H1 (cell line): ENCODE measurements at regions not wholly inside any gene's neighbourhood (a gene's known extent, or its start where the extent isn't known, plus 50 kb on each side); places are given as distances from the start of the nearest gene placed in this dataset.

Experiments
- CTCF ChIA-PET: fragments of 300-600 bp; sonication (Branson Sonifier 250); formaldehyde crosslinking; loops from one replicate; lab custom pipeline; 2021; ENCODE audit not compliant: partially characterized antibody; lab: Charles Lee
- POLR2A ChIA-PET: fragments of 300-600 bp; sonication (Branson Sonifier 250); formaldehyde crosslinking; loops from one replicate; lab custom pipeline; 2021; ENCODE audit warnings: inconsistent platforms; ENCODE audit not compliant: partially characterized antibody; lab: Charles Lee
- DNase-seq, 2 experiments: peaks; one replicate each; pipeline versions ENCODE4 v3.0.0 to v3.0.0-alpha.2; 2010 to 2022; ENCODE audit warnings: low spot score in 2 of 2, low read depth in 1 of 2, mixed read lengths in 1 of 2
- FAIRE-seq: peaks from 2 replicates; lab custom pipeline; 2011; peaks lifted over from hg19 to GRCh38; lab: Jason Lieb, UNC
- H2AFZ ChIP-seq: 2 replicates; pipeline ENCODE4 v1.8.1; 2012; ENCODE audit warnings: low read length, inconsistent platforms
- H2AK5ac ChIP-seq: 2 replicates; pipeline ENCODE4 v1.6.1; 2013; ENCODE audit warnings: low read depth, low read length
- H2BK120ac ChIP-seq: replicated peaks from 2 replicates; pipeline ENCODE3; 2013; ENCODE audit warnings: low read depth, low read length, inconsistent platforms
- H2BK12ac ChIP-seq: 2 replicates; pipeline ENCODE4 v1.6.1; 2013; ENCODE audit warnings: low read depth, low read length
- H2BK15ac ChIP-seq: 2 replicates; pipeline ENCODE4 v1.6.1; 2013; ENCODE audit warnings: low read length
- H2BK20ac ChIP-seq: 2 replicates; pipeline ENCODE4 v1.6.1; 2013; ENCODE audit warnings: low read length
- H2BK5ac ChIP-seq: 2 replicates; pipeline ENCODE4 v1.6.1; 2013; ENCODE audit warnings: low read depth, low read length
- H3K14ac ChIP-seq: 2 replicates; pipeline ENCODE4 v1.6.1; 2013; ENCODE audit warnings: inconsistent platforms; ENCODE audit not compliant: insufficient read length
- H3K18ac ChIP-seq: 2 replicates; pipeline ENCODE4 v1.6.1; 2013; ENCODE audit warnings: low read length; ENCODE audit errors: extremely low read depth
- H3K23ac ChIP-seq: 2 replicates; pipeline ENCODE4 v1.6.1; 2013; ENCODE audit warnings: inconsistent platforms; ENCODE audit not compliant: insufficient read length
- H3K23me2 ChIP-seq: 2 replicates; pipeline ENCODE4 v1.6.1; 2013; ENCODE audit warnings: low read depth, low read length
- H3K27ac ChIP-seq: 2 replicates; pipeline ENCODE4 v1.6.1; 2011; ENCODE audit warnings: low read depth, low read length, inconsistent platforms
- H3K27me3 ChIP-seq, 4 experiments: replicated peaks in 1 of 4; 1 replicate in 1 of 4; 2 replicates in 3 of 4; pipeline versions ENCODE4 v1.6.1 to v1.8.1; 2011 to 2013; ENCODE audit warnings: low read length in 3 of 4, mild to moderate bottlenecking in 3 of 4, inconsistent platforms in 2 of 4, mixed read lengths in 2 of 4, moderate library complexity in 1 of 4; ENCODE audit not compliant: control insufficient read depth in 3 of 4, insufficient read depth in 3 of 4; ENCODE audit errors: extremely low read depth in 1 of 4
- H3K36me3 ChIP-seq, 4 experiments: 2 replicates each; pipeline versions ENCODE4 v1.6.1 to v1.8.1; 2011 to 2013; ENCODE audit warnings: mild to moderate bottlenecking in 4 of 4, low read length in 3 of 4, moderate library complexity in 2 of 4, control low read depth in 1 of 4, inconsistent platforms in 1 of 4; ENCODE audit not compliant: insufficient read depth in 4 of 4, control insufficient read depth in 2 of 4
- H3K4ac ChIP-seq: replicated peaks from 2 replicates; pipeline ENCODE3; 2013; ENCODE audit warnings: low read length, low read depth, mixed read lengths, inconsistent platforms; ENCODE audit not compliant: insufficient read length
- H3K4me1 ChIP-seq, 4 experiments: replicated peaks in 1 of 4; 1 replicate in 1 of 4; 2 replicates in 3 of 4; pipeline versions ENCODE4 v1.6.1 to v1.8.1; 2011 to 2013; ENCODE audit warnings: low read length in 3 of 4, inconsistent platforms in 2 of 4, mixed read lengths in 1 of 4; ENCODE audit not compliant: insufficient read depth in 4 of 4, control insufficient read depth in 3 of 4
- H3K4me2 ChIP-seq, 2 experiments: 2 replicates each; pipeline versions ENCODE4 v1.6.1 to v1.8.1; 2011 to 2013; ENCODE audit warnings: low read depth in 2 of 2, low read length in 2 of 2, control low read depth in 1 of 2, inconsistent platforms in 1 of 2, mild to moderate bottlenecking in 1 of 2; ENCODE audit not compliant: insufficient read depth in 1 of 2
- H3K4me3 ChIP-seq, 4 experiments: fragments of 200-600, 300-600 bp in 1 of 4; sonication (generic), shearing (Covaris generic), sonication (Bioruptor Twin) in 1 of 4; 2 replicates each; pipeline versions ENCODE4 v1.5.1 to v1.8.1; 2011 to 2016; ENCODE audit warnings: low read length in 4 of 4, low read depth in 3 of 4, control low read depth in 2 of 4, inconsistent platforms in 2 of 4, mild to moderate bottlenecking in 2 of 4, mixed read lengths in 1 of 4, moderate library complexity in 1 of 4; ENCODE audit not compliant: insufficient read depth in 2 of 4; ENCODE audit errors: extremely low read depth in 1 of 4
- H3K56ac ChIP-seq: replicated peaks from 2 replicates; pipeline ENCODE3; 2013; ENCODE audit warnings: low read depth, mild to moderate bottlenecking, mixed read lengths, low read length, inconsistent platforms; ENCODE audit not compliant: insufficient read length
- H3K79me1 ChIP-seq: 2 replicates; pipeline ENCODE4 v1.6.1; 2013; ENCODE audit warnings: low read depth, low read length, control low read depth
- H3K79me2 ChIP-seq, 2 experiments: 2 replicates each; pipeline versions ENCODE4 v1.6.1 to v1.8.1; 2012 to 2013; ENCODE audit warnings: low read length in 2 of 2, mild to moderate bottlenecking in 2 of 2, inconsistent platforms in 1 of 2; ENCODE audit not compliant: insufficient read depth in 2 of 2, control insufficient read depth in 1 of 2
- H3K9ac ChIP-seq, 4 experiments: replicated peaks in 1 of 4; 1 replicate in 1 of 4; 2 replicates in 3 of 4; pipeline versions ENCODE4 v1.6.1 to v1.8.1; 2011 to 2013; ENCODE audit warnings: low read depth in 3 of 4, low read length in 3 of 4, control low read depth in 2 of 4, mild to moderate bottlenecking in 2 of 4, moderate library complexity in 2 of 4, inconsistent platforms in 1 of 4; ENCODE audit errors: extremely low read depth in 1 of 4
- H3K9me3 ChIP-seq, 2 experiments: 2 replicates each; pipeline versions ENCODE4 v1.6.1 to v1.8.1; 2012 to 2013; ENCODE audit warnings: mild to moderate bottlenecking in 2 of 2, moderate library complexity in 2 of 2, control low read depth in 1 of 2, inconsistent platforms in 1 of 2, low read depth in 1 of 2, low read length in 1 of 2, mixed read lengths in 1 of 2; ENCODE audit not compliant: insufficient read depth in 2 of 2
- H4K20me1 ChIP-seq, 2 experiments: replicated peaks in 1 of 2; 2 replicates each; pipeline versions ENCODE3 to v1.8.1; 2011 to 2013; ENCODE audit warnings: inconsistent platforms in 2 of 2, low read length in 2 of 2, mild to moderate bottlenecking in 1 of 2; ENCODE audit not compliant: insufficient read depth in 2 of 2, control insufficient read depth in 1 of 2
- H4K5ac ChIP-seq: 2 replicates; pipeline ENCODE4 v1.6.1; 2013; ENCODE audit warnings: low read length, low read depth, mixed read lengths, inconsistent platforms; ENCODE audit not compliant: insufficient read length
- H4K8ac ChIP-seq: 2 replicates; pipeline ENCODE4 v1.8.0; 2013; ENCODE audit warnings: mild to moderate bottlenecking, moderate library complexity, low read length, inconsistent platforms; ENCODE audit not compliant: insufficient read depth; ENCODE audit errors: extremely low read depth
- H4K91ac ChIP-seq: replicated peaks from 2 replicates; pipeline ENCODE3; 2013; ENCODE audit warnings: low read length, mixed read lengths, inconsistent platforms; ENCODE audit not compliant: insufficient read length
- BCL11A ChIP-seq, 2 experiments: IDR thresholded peaks; one replicate each; pipeline ENCODE4 v1.6.1; 2011; ENCODE audit warnings: low read depth in 2 of 2, low read length in 2 of 2, mild to moderate bottlenecking in 2 of 2
- CTCF ChIP-seq, 3 experiments: IDR thresholded peaks; 1 replicate in 2 of 3; 2 replicates in 1 of 3; pipeline versions ENCODE4 v1.5.1 to v1.6.1; 2011; ENCODE audit warnings: low read length in 3 of 3, mild to moderate bottlenecking in 3 of 3, inconsistent platforms in 2 of 3, low read depth in 1 of 3, moderate library complexity in 1 of 3; ENCODE audit not compliant: insufficient read depth in 1 of 3; ENCODE audit errors: control extremely low read depth in 1 of 3
- EP300 ChIP-seq, 2 experiments: IDR thresholded peaks; 1 replicate in 1 of 2; 2 replicates in 1 of 2; pipeline ENCODE4 v1.6.1; 2011 to 2012; ENCODE audit warnings: low read depth in 2 of 2, low read length in 2 of 2, mild to moderate bottlenecking in 2 of 2, borderline replicate concordance in 1 of 2, inconsistent platforms in 1 of 2, moderate library complexity in 1 of 2
- HDAC2 ChIP-seq, 2 experiments: fragments of 300-600 bp in 1 of 2; sonication (generic) in 1 of 2; IDR thresholded peaks; 2 replicates each; pipeline ENCODE4 v1.6.1; 2011 to 2012; ENCODE audit warnings: low read depth in 2 of 2, low read length in 2 of 2, mild to moderate bottlenecking in 2 of 2, moderate library complexity in 2 of 2, borderline replicate concordance in 1 of 2, inconsistent platforms in 1 of 2
- HDAC6 ChIP-seq: IDR thresholded peaks from one replicate; pipeline ENCODE4 v1.7.1; 2012; ENCODE audit warnings: low read depth, mild to moderate bottlenecking, inconsistent platforms, low read length, moderate library complexity
- SIN3A ChIP-seq, 2 experiments: IDR thresholded peaks in 1 of 2; conservative IDR thresholded peaks in 1 of 2; 2 replicates each; pipeline ENCODE4 v1.6.1; 2011 to 2012; ENCODE audit warnings: low read length in 2 of 2, improper control_type of control experiment in 1 of 2, low read depth in 1 of 2, mild to moderate bottlenecking in 1 of 2
- SP4 ChIP-seq: IDR thresholded peaks from 2 replicates; pipeline ENCODE4 v1.6.1; 2012; ENCODE audit warnings: low read length, inconsistent platforms
- SRF ChIP-seq: IDR thresholded peaks from 2 replicates; pipeline ENCODE4 v1.6.1; 2011; ENCODE audit warnings: mild to moderate bottlenecking, low read depth, low read length, moderate library complexity
- SUZ12 ChIP-seq: fragments of 200-600 bp; sonication (generic); IDR thresholded peaks from 2 replicates; pipeline ENCODE4 v1.6.1; 2012; ENCODE audit warnings: mild to moderate bottlenecking, inconsistent platforms, low read length, moderate library complexity, mixed read lengths
- TAF1 ChIP-seq: IDR thresholded peaks from 2 replicates; pipeline ENCODE4 v1.6.1; 2011; ENCODE audit warnings: mild to moderate bottlenecking, low read depth, low read length
- TCF12 ChIP-seq: IDR thresholded peaks from 2 replicates; pipeline ENCODE4 v1.6.1; 2011; ENCODE audit warnings: low read depth, mild to moderate bottlenecking, low read length
- WGBS, 2 experiments: shearing (Covaris generic) in 1 of 2; methylation state at CpG; one replicate each; pipeline versions ENCODE4 v1.1.6 to v1.1.7; 2013 to 2015; ENCODE audit warnings: low lambda C conversion rate in 2 of 2, mixed read lengths in 2 of 2, inconsistent platforms in 1 of 2, low coverage in 1 of 2, missing lambda C conversion rate in 1 of 2; ENCODE audit not compliant: insufficient replicate concordance in 2 of 2, insufficient coverage in 1 of 2, insufficient read length in 1 of 2; ENCODE audit errors: extremely low coverage in 1 of 2, missing lambda C conversion rate in 1 of 2; 5-methylcytosine and 5-hydroxymethylcytosine counted together

DNA sequence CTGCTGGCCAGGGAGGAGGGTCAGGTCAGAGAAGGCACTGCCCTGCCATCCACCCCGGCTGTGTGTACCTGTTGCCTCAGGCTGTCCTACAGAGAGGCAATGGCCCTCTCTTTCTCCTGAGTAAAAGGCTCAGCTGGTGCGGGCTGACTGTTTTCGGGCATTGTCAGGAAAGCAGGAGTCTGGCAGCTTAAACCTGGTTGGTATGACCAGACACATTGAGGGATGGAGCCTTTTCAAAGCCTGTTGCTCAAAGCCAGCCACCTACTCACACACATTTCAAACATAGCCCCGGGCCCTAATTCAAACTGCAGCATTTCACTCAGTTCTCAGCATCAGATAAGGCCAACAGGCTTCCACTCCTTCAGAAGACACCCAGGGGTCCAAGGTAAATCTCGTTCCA, 61.8 kb upstream of the PDX1 start:
- Histone ChIP-seq H3K14ac (no peak overlapping the region), H2BK5ac (no peak overlapping the region), H3K23ac (no peak overlapping the region), H4K8ac (no peak overlapping the region), H3K9me3 (no peaks in the 10 kb centered on the region), H4K91ac (no peak overlapping the region), H4K5ac (no peak overlapping the region), H3K9ac (no peak overlapping the region), H2AK5ac (0 out of 2 replicates have a peak overlapping the region, but pooled peaks have one; percentile 42), H2AFZ (no peak overlapping the region), H3K27ac (no peak overlapping the region), H3K79me1 (no peaks in the 10 kb centered on the region), H3K4me3 (no peak overlapping the region), H2BK120ac (no peak overlapping the region), H3K79me2 (no peaks in the 10 kb centered on the region), H3K56ac (no peak overlapping the region), H2BK15ac (no peak overlapping the region), H3K23me2 (no peaks in the 10 kb centered on the region), H3K4ac (no peak overlapping the region), H3K27me3 (peaks cover 0 to 5% (median 2%) of the 10 kb centered on the region in 4 experiments; a peak in 2 of 7 replicates), H2BK20ac (no peak overlapping the region), H3K4me2 (no peak overlapping the region), H4K20me1 (no peaks in the 10 kb centered on the region), H3K4me1 (peaks cover 6 to 19% (median 15%) of the 10 kb centered on the region in 4 experiments), H3K18ac (no peak overlapping the region), H2BK12ac (no peak overlapping the region), H3K36me3 (no peaks in the 10 kb centered on the region)
- POLR2A ChIA-PET: no interaction called here
- 86% methylated on average over 5 of the region's 5 CpGs; no CpG with 5 or more reads in 1 of the 2 experiments for WGBS, 2 experiments
- CTCF ChIA-PET: interaction anchor here (1.1 to 2.2 kb wide), 2 partner anchors 32 to 96 kb away, joined by 6 to 9 read pairs; no protein-coding TSS in a partner anchor
- no peak for FAIRE-seq
- no peak for DNase-seq
- TF ChIP-seq HDAC6 (no peak), TAF1 (no peak), SIN3A (conservative IDR thresholded peaks at IDR 0.05 in 1 of 2, IDR thresholded peaks at IDR 0.05 in 1 of 2; ENCODE audit: low read depth in 1 of 2, low read length in 2 of 2) (no peak), SUZ12 (no peak), SRF (no peak), SP4 (no peak), CTCF (IDR thresholded peaks at IDR 0.05; ENCODE audit: control extremely low read depth in 1 of 3, insufficient read depth in 1 of 3, low read depth in 1 of 3, low read length in 3 of 3) (no peak), BCL11A (IDR thresholded peaks at IDR 0.05; ENCODE audit: low read depth in 2 of 2, low read length in 2 of 2) (no peak), TCF12 (no peak), EP300 (IDR thresholded peaks at IDR 0.05; ENCODE audit: borderline replicate concordance in 1 of 2, low read depth in 2 of 2, low read length in 2 of 2) (no peak), HDAC2 (IDR thresholded peaks at IDR 0.05; ENCODE audit: borderline replicate concordance in 1 of 2, low read depth in 2 of 2, low read length in 2 of 2) (no peak)
